Gastroesophageal sphincter (tissue), 4 donors: ENCODE measurements at regions not wholly inside any gene's neighbourhood (a gene's known extent, or its start where the extent isn't known, plus 50 kb on each side); places are given as distances from the start of the nearest gene placed in this dataset.

ENCODE experiments used
- ATAC-seq: fragments of 150-250 bp; one replicate; pipeline ENCODE4 v1.9.1; 2016; ENCODE audit warnings: mild to moderate bottlenecking, moderate library complexity
- H3K27ac ChIP-seq, 4 donors: fragments of 200-600 bp; sonication (generic) in 3 of 4; 1 replicate in 3 of 4; 2 replicates in 1 of 4; pipeline ENCODE4 v1.5.1; 2016 to 2019
- H3K27me3 ChIP-seq: fragments of 200-600 bp; sonication (generic); one replicate; pipeline ENCODE4 v1.5.1; 2019
- H3K36me3 ChIP-seq, 2 donors: fragments of 200-600 bp; sonication (generic); one replicate each; pipeline ENCODE4 v1.5.1; 2019; ENCODE audit warnings: control low read depth in 1 of 2
- H3K4me1 ChIP-seq, 3 donors: fragments of 200-600 bp; sonication (generic); 1 replicate in 2 of 3; 2 replicates in 1 of 3; pipeline ENCODE4 v1.5.1; 2016 to 2019; ENCODE audit warnings: control low read depth in 2 of 3
- H3K4me3 ChIP-seq, 2 donors: fragments of 200-600 bp; sonication (generic); one replicate each; pipeline ENCODE4 v1.5.1; 2019; ENCODE audit warnings: mild to moderate bottlenecking in 1 of 2, moderate library complexity in 1 of 2
- H3K9me3 ChIP-seq, 3 donors: fragments of 200-600 bp; sonication (generic); one replicate each; pipeline ENCODE4 v1.5.1; 2017 to 2019; ENCODE audit warnings: control low read depth in 2 of 3
- CTCF ChIP-seq, 4 experiments: fragments of 200-600 bp in 2 of 4; fragments of 450-650 bp in 2 of 4; sonication (generic) in 1 of 4; IDR thresholded peaks; one replicate each; pipeline ENCODE4 v1.5.1; 2017 to 2019; ENCODE audit warnings: antibody characterized with exemption in 4 of 4, mild to moderate bottlenecking in 2 of 4, moderate library complexity in 2 of 4
- EP300 ChIP-seq: sonication (generic); formaldehyde crosslinking; IDR thresholded peaks from one replicate; pipeline ENCODE4 v1.6.1; 2017; ENCODE audit warnings: antibody characterized with exemption, mild to moderate bottlenecking
- POLR2A ChIP-seq, 2 donors: fragments of 450-650 bp; IDR thresholded peaks; one replicate each; pipeline ENCODE4 v1.6.1; 2017; ENCODE audit warnings: antibody characterized with exemption in 2 of 2, mild to moderate bottlenecking in 2 of 2, moderate library complexity in 1 of 2
- POLR2AphosphoS5 ChIP-seq: sonication (generic); formaldehyde crosslinking; IDR thresholded peaks from one replicate; pipeline ENCODE4 v1.6.1; 2017; ENCODE audit warnings: antibody characterized with exemption
- WGBS, 2 donors: methylation state at CpG; one replicate each; pipeline ENCODE4 v1.1.5; 2018; ENCODE audit warnings: low coverage in 1 of 2; 5-methylcytosine and 5-hydroxymethylcytosine counted together

- no peaks in the 10 kb centered on the region for H3K4me1 ChIP-seq
- H3K9me3 ChIP-seq = no peaks in the 10 kb centered on the region
- WGBS, 2 donors = 73 to 86% methylated on average over 2 of the region's 2 CpGs
- H3K27me3 ChIP-seq = no peaks in the 10 kb centered on the region
- no peak overlapping the region for H3K27ac ChIP-seq
- no peak for ATAC-seq
- no peaks in the 10 kb centered on the region for H3K36me3 ChIP-seq
- H3K4me3 ChIP-seq = no peak overlapping the region
- TF ChIP-seq EP300 (no peak), POLR2A (IDR thresholded peaks at IDR 0.05) (no peak), CTCF (IDR thresholded peaks at IDR 0.05) (no peak), POLR2AphosphoS5 (no peak)
Observed at GRCh38 chr16:63983401-63983800, 1138.5 kb downstream of the CDH11 start.

- 33 to 37% methylated on average over 3 of the region's 3 CpGs for WGBS, 2 donors
- Histone ChIP-seq H3K27ac (no peak overlapping the region), H3K27me3 (no peaks in the 10 kb centered on the region), H3K36me3 (no peaks in the 10 kb centered on the region), H3K9me3 (no peaks in the 10 kb centered on the region), H3K4me1 (no peaks in the 10 kb centered on the region), H3K4me3 (no peak overlapping the region)
- no peak for ATAC-seq
- TF ChIP-seq POLR2A (IDR thresholded peaks at IDR 0.05) = no peak
Observed at GRCh38 chr16:63982741-63983140, 1139.1 kb downstream of the CDH11 start.

GRCh38 chr16:63982110-63982509 lies 1139.8 kb downstream of the CDH11 start:
- Histone ChIP-seq H3K4me3 (no peak overlapping the region), H3K27me3 (no peaks in the 10 kb centered on the region), H3K27ac (no peak overlapping the region), H3K4me1 (no peaks in the 10 kb centered on the region), H3K9me3 (no peaks in the 10 kb centered on the region), H3K36me3 (no peaks in the 10 kb centered on the region)
- no peak for ATAC-seq
- WGBS, 2 donors = 74 to 90% methylated on average over 5 of the region's 5 CpGs
- TF ChIP-seq CTCF (IDR thresholded peaks at IDR 0.05) (no peak), POLR2A (IDR thresholded peaks at IDR 0.05) (no peak)

GRCh38 chr16:63981639-63982038 lies 1140.2 kb downstream of the CDH11 start:
- Histone ChIP-seq H3K27ac (no peak overlapping the region), H3K9me3 (no peaks in the 10 kb centered on the region), H3K36me3 (no peaks in the 10 kb centered on the region), H3K27me3 (no peaks in the 10 kb centered on the region), H3K4me3 (no peak overlapping the region), H3K4me1 (no peaks in the 10 kb centered on the region)
- no peak for ATAC-seq
- 33 to 73% methylated on average over 1 to 2 of the region's 2 CpGs for WGBS, 2 donors
- TF ChIP-seq POLR2A (IDR thresholded peaks at IDR 0.05) (no peak), CTCF (IDR thresholded peaks at IDR 0.05) (no peak), EP300 (no peak), POLR2AphosphoS5 (no peak)

GRCh38 chr16:63980763-63981162 lies 1141.1 kb downstream of the CDH11 start:
- H3K27ac ChIP-seq = no peak overlapping the region
- no peak overlapping the region for H3K4me3 ChIP-seq
- no peaks in the 10 kb centered on the region for H3K4me1 ChIP-seq
- H3K36me3 ChIP-seq = no peaks in the 10 kb centered on the region
- no peaks in the 10 kb centered on the region for H3K9me3 ChIP-seq
- no peak for TF ChIP-seq CTCF (IDR thresholded peaks at IDR 0.05)
- TF ChIP-seq POLR2AphosphoS5 = no peak
- no peak for TF ChIP-seq EP300
- no peak for TF ChIP-seq POLR2A (IDR thresholded peaks at IDR 0.05)
- no peak for ATAC-seq
- no peaks in the 10 kb centered on the region for H3K27me3 ChIP-seq
- WGBS, 2 donors = 64 to 91% methylated on average over 3 of the region's 3 CpGs

GRCh38 chr16:63978240-63978639 lies 1143.6 kb downstream of the CDH11 start:
- no peak overlapping the region for H3K27ac ChIP-seq
- no peaks in the 10 kb centered on the region for H3K4me1 ChIP-seq
- ATAC-seq = no peak
- H3K36me3 ChIP-seq = no peaks in the 10 kb centered on the region
- H3K9me3 ChIP-seq = no peaks in the 10 kb centered on the region
- H3K27me3 ChIP-seq = no peaks in the 10 kb centered on the region
- no peak overlapping the region for H3K4me3 ChIP-seq
- TF ChIP-seq CTCF (IDR thresholded peaks at IDR 0.05) = no peak
- TF ChIP-seq POLR2AphosphoS5 = no peak
- TF ChIP-seq POLR2A (IDR thresholded peaks at IDR 0.05) = no peak
- no peak for TF ChIP-seq EP300
